Stimulated activated CD8-positive, alpha-beta memory T cell treated with anti-CD3 and anti-CD28 coated beads, Interleukin-15, amount 100 ng/mL, for 4 hours (primary cell): ENCODE measurements at regions not wholly inside any gene's neighbourhood (a gene's known extent, or its start where the extent isn't known, plus 50 kb on each side); places are given as distances from the start of the nearest gene placed in this dataset.
"Not testable (repeated sequence)": the region's sequence is repeated elsewhere in the genome, so short reads cannot be mapped to it uniquely, and the experiment has no call there.

Source experiments
- DNase-seq, 2 donors: peaks; one replicate each; pipeline ENCODE4 v3.0.0-alpha.2; 2020; ENCODE audit warnings: low read depth in 2 of 2

- DNase-seq, result no peak
Measured at GRCh38 chr6:85128781-85129180, 321.1 kb upstream of the NT5E start.

GRCh38 chr6:85128256-85128655, 321.6 kb upstream of the NT5E start:
- not testable (repeated sequence) for DNase-seq

GRCh38 chr6:85127696-85128243, 322.1 kb upstream of the NT5E start:
- no peak for DNase-seq

GRCh38 chr6:85127168-85127498, 322.8 kb upstream of the NT5E start:
- no peak for DNase-seq

GRCh38 chr6:85126485-85127167, 323.3 kb upstream of the NT5E start:
- DNase-seq, result no peak

- no peak for DNase-seq
Measured at GRCh38 chr6:85125526-85125925, 324.4 kb upstream of the NT5E start.

GRCh38 chr6:85124472-85125354, 325.2 kb upstream of the NT5E start:
- no peak for DNase-seq

- no peak for DNase-seq
Measured at GRCh38 chr6:85121158-85121557, 328.7 kb upstream of the NT5E start.

- no peak for DNase-seq
Measured at GRCh38 chr6:85118652-85119235, 331.1 kb upstream of the NT5E start.

GRCh38 chr6:85118233-85118632, 331.6 kb upstream of the NT5E start:
- DNase-seq, result no peak

- DNase-seq, result no peak
Measured at GRCh38 chr6:85116475-85116874, 333.4 kb upstream of the NT5E start.

- no peak for DNase-seq
Measured at GRCh38 chr6:85115876-85116275, 334.0 kb upstream of the NT5E start.

GRCh38 chr6:85115376-85115775, 334.5 kb upstream of the NT5E start:
- no peak for DNase-seq

- no peak for DNase-seq
Measured at GRCh38 chr6:85114581-85114935, 335.3 kb upstream of the NT5E start.

GRCh38 chr6:85113934-85114580, 335.8 kb upstream of the NT5E start:
- DNase-seq, result no peak

- DNase-seq, result no peak
Measured at GRCh38 chr6:85112540-85112939, 337.3 kb upstream of the NT5E start.

- no peak for DNase-seq
Measured at GRCh38 chr6:85111481-85112011, 338.3 kb upstream of the NT5E start.

- no peak for DNase-seq
Measured at GRCh38 chr6:85110943-85111342, 338.9 kb upstream of the NT5E start.

GRCh38 chr6:85107701-85108100, 342.2 kb upstream of the NT5E start:
- DNase-seq, result no peak

- no peak for DNase-seq
Measured at GRCh38 chr6:85096976-85097375, 332.6 kb upstream of the TBX18 start.

GRCh38 chr6:85092226-85092625, 327.8 kb upstream of the TBX18 start:
- no peak for DNase-seq

GRCh38 chr6:85089255-85089654, 324.9 kb upstream of the TBX18 start:
- DNase-seq, result no peak
